GM12892 (cell line): ENCODE measurements at regions not wholly inside any gene's neighbourhood (a gene's known extent, or its start where the extent isn't known, plus 50 kb on each side); places are given as distances from the start of the nearest gene placed in this dataset.

Experiments used
- POLR2A ChIP-seq: IDR thresholded peaks from 2 replicates; pipeline ENCODE4 v1.6.1; 2011; ENCODE audit warnings: low read depth, low read length, control low read depth
- POLR2AphosphoS5 ChIP-seq: IDR thresholded peaks from 2 replicates; pipeline ENCODE4 v1.6.1; 2011; ENCODE audit warnings: low read depth, low read length, control low read depth
- TAF1 ChIP-seq: IDR thresholded peaks from 2 replicates; pipeline ENCODE4 v1.6.1; 2011; ENCODE audit warnings: low read depth, mild to moderate bottlenecking, control low read depth, low read length, borderline replicate concordance

GRCh38 chr1:79496129-79496528 lies 489.6 kb upstream of the ADGRL4 start:
- TF ChIP-seq POLR2A (no peak), POLR2AphosphoS5 (no peak), TAF1 (no peak)
